ENCODE measurements at regions not wholly inside any gene's neighbourhood (a gene's known extent, or its start where the extent isn't known, plus 50 kb on each side); places are given as distances from the start of the nearest gene placed in this dataset.

GRCh38 chr18:10152475-10152874 lies 238.7 kb downstream of the VAPA start:
- TF ChIP-seq CTCF (IDR thresholded peaks at IDR 0.05; ENCODE audit: low read depth, low read length, poor library complexity, severe bottlenecking) = no peak
- TF ChIP-seq EZH2phosphoT487 (IDR thresholded peaks at IDR 0.05; ENCODE audit: borderline replicate concordance, low read length) = no peak
